ENCODE measurements at regions not wholly inside any gene's neighbourhood (a gene's known extent, or its start where the extent isn't known, plus 50 kb on each side); places are given as distances from the start of the nearest gene placed in this dataset.
"Not testable (repeated sequence)": the region's sequence is repeated elsewhere in the genome, so short reads cannot be mapped to it uniquely, and the experiment has no call there.

- intact Hi-C loops (cut with DNase I); DNase-seq; H3K27me3 ChIP-seq; H3K9me3 ChIP-seq; H3K36me3 ChIP-seq; H3K4me1 ChIP-seq; H3K27ac ChIP-seq; H3K4me3 ChIP-seq; ATAC-seq: not testable (repeated sequence)
These were observed 54.3 kb upstream of the NOMO2 start for GRCh38 chr16:18616137-18616755.
